SIG-M5 treated with dmso at 0.1 percent for 504 hours (cell line): ENCODE measurements at regions not wholly inside any gene's neighbourhood (a gene's known extent, or its start where the extent isn't known, plus 50 kb on each side); places are given as distances from the start of the nearest gene placed in this dataset.

ENCODE experiments used
- DNase-seq: peaks from one replicate; lab custom pipeline; 2025; ENCODE audit not compliant: unreplicated experiment; lab: John Stamatoyannopoulos, UW

- no peak for DNase-seq
Measured at GRCh38 chr16:8203101-8203500, 387.2 kb downstream of the TMEM114 start.

- no peak for DNase-seq
Measured at GRCh38 chr16:8200839-8201238, 389.5 kb downstream of the TMEM114 start.

GRCh38 chr16:8199390-8199789, 390.9 kb downstream of the TMEM114 start:
- DNase-seq = no peak

- DNase-seq = no peak
Measured at GRCh38 chr16:8194794-8195193, 395.5 kb downstream of the TMEM114 start.

GRCh38 chr16:8188841-8189240, 401.5 kb downstream of the TMEM114 start:
- DNase-seq = no peak

- DNase-seq = no peak
Measured at GRCh38 chr16:8187782-8188372, 402.4 kb downstream of the TMEM114 start.

- no peak for DNase-seq
Measured at GRCh38 chr16:8184854-8185253, 405.5 kb downstream of the TMEM114 start.

- no peak for DNase-seq
Measured at GRCh38 chr16:8183176-8184099, 406.9 kb downstream of the TMEM114 start.

GRCh38 chr16:8182761-8183160, 407.6 kb downstream of the TMEM114 start:
- no peak for DNase-seq

GRCh38 chr16:8179615-8180014, 410.7 kb downstream of the TMEM114 start:
- DNase-seq = no peak

- DNase-seq = no peak
Measured at GRCh38 chr16:8178271-8178670, 412.0 kb downstream of the TMEM114 start.

GRCh38 chr16:8175411-8175810, 414.9 kb downstream of the TMEM114 start:
- DNase-seq = no peak

- peak; percentile 62 for DNase-seq
Measured at GRCh38 chr16:8173111-8173644, 417.1 kb downstream of the TMEM114 start.

GRCh38 chr16:8172551-8172950, 417.8 kb downstream of the TMEM114 start:
- DNase-seq = no peak

GRCh38 chr16:8168016-8168415, 422.3 kb downstream of the TMEM114 start:
- DNase-seq = no peak

- no peak for DNase-seq
Measured at GRCh38 chr16:8167436-8167835, 422.9 kb downstream of the TMEM114 start.

GRCh38 chr16:8158051-8158450, 432.3 kb downstream of the TMEM114 start:
- DNase-seq = no peak

GRCh38 chr16:8155275-8155674, 435.0 kb downstream of the TMEM114 start:
- no peak for DNase-seq

- no peak for DNase-seq
Measured at GRCh38 chr16:8146256-8147012, 443.9 kb downstream of the TMEM114 start.

- DNase-seq = no peak
Measured at GRCh38 chr16:8138666-8139065, 451.6 kb downstream of the TMEM114 start.

GRCh38 chr16:8137606-8138005, 452.7 kb downstream of the TMEM114 start:
- no peak for DNase-seq
